ENCODE measurements at regions not wholly inside any gene's neighbourhood (a gene's known extent, or its start where the extent isn't known, plus 50 kb on each side); places are given as distances from the start of the nearest gene placed in this dataset.

- no peak overlapping the region for H2AFZ ChIP-seq (ENCODE audit: control insufficient read depth, low read depth, low read length)
- H3K36me3 ChIP-seq (ENCODE audit: control insufficient read depth in 2 of 2, insufficient read depth in 2 of 2, low read length in 1 of 2) = no peaks in the 10 kb centered on the region
- H3K4me1 ChIP-seq (ENCODE audit: control insufficient read depth, insufficient read depth, low read length) = no peaks in the 10 kb centered on the region
- ChIA-PET CTCF (no interaction called here), POLR2A (no interaction called here), SMC1A (ENCODE audit: uncharacterized antibody, unreplicated experiment) (no interaction called here), RAD21 (ENCODE audit: unreplicated experiment) (no interaction called here)
- in situ Hi-C loops (cut with MboI) = no loop called here
- H3K27me3 ChIP-seq (replicated peaks in 1 of 2; ENCODE audit: control insufficient read depth in 2 of 2, insufficient read depth in 2 of 2, low read length in 1 of 2) = no peaks in the 10 kb centered on the region; a peak in 1 of 4 replicates
- DNase-seq (ENCODE audit: low read depth, low spot score) = no peak
- intact Hi-C loops (cut with micrococcal nuclease; ENCODE audit: unreplicated experiment) = no loop called here
- no peaks in the 10 kb centered on the region for H3K9me3 ChIP-seq (replicated peaks; ENCODE audit: control insufficient read depth, insufficient read depth, low read length)
- no peak for ATAC-seq
- H3K4me3 ChIP-seq = no peak overlapping the region
- FAIRE-seq = no peak
- no TSS peak for BruUV-seq (replicated peaks)
- no peak overlapping the region for H3K4me2 ChIP-seq (ENCODE audit: control insufficient read depth, insufficient read depth)
- H3K79me2 ChIP-seq (ENCODE audit: control insufficient read depth, insufficient read depth, low read length) = no peaks in the 10 kb centered on the region
- no peak overlapping the region for H3K9ac ChIP-seq (ENCODE audit: control insufficient read depth, insufficient read depth, low read length)
- WGBS (ENCODE audit: insufficient coverage, insufficient replicate concordance, low lambda C conversion rate, missing lambda C conversion rate) = 35% methylated on average over 4 of the region's 4 CpGs
- no peaks in the 10 kb centered on the region for H4K20me1 ChIP-seq (ENCODE audit: control insufficient read depth, insufficient read depth)
- H3K27ac ChIP-seq (ENCODE audit: control insufficient read depth, insufficient read depth) = no peak overlapping the region
- TF ChIP-seq PKNOX1 (IDR thresholded peaks at IDR 0.05) = no peak
- no peak for TF ChIP-seq SIN3A (IDR thresholded peaks at IDR 0.05; ENCODE audit: low read depth, low read length)
- no peak for TF ChIP-seq NFYB (IDR thresholded peaks at IDR 0.05; ENCODE audit: insufficient read depth, low read depth, low read length)
- TF ChIP-seq EZH2 (IDR thresholded peaks at IDR 0.05; ENCODE audit: borderline replicate concordance, control insufficient read depth, low read depth, low read length) = no peak
- no peak for TF ChIP-seq MLLT1 (IDR thresholded peaks at IDR 0.05)
- no peak for TF ChIP-seq GATAD2B (conservative IDR thresholded peaks at IDR 0.05; ENCODE audit: low read depth)
- no peak for TF ChIP-seq EP300 (IDR thresholded peaks at IDR 0.05; ENCODE audit: borderline replicate concordance in 1 of 2, control insufficient read depth in 1 of 2, low read depth in 2 of 2, low read length in 2 of 2)
- TF ChIP-seq SKIL (IDR thresholded peaks at IDR 0.05; ENCODE audit: low read depth, poor library complexity, severe bottlenecking) = no peak
- no peak for TF ChIP-seq CHD2 (IDR thresholded peaks at IDR 0.05; ENCODE audit: borderline replicate concordance, low read depth, low read length)
- TF ChIP-seq ZBTB11 (CRISPR knock-in tag; IDR thresholded peaks at IDR 0.05) = no peak
- no peak for TF ChIP-seq KLF5 (IDR thresholded peaks at IDR 0.05; ENCODE audit: partially characterized antibody)
- TF ChIP-seq NR2F1 (conservative IDR thresholded peaks at IDR 0.05) = no peak
- TF ChIP-seq SIX5 (IDR thresholded peaks at IDR 0.05; ENCODE audit: low read depth, low read length, severe bottlenecking) = no peak
- no peak for TF ChIP-seq MAX (IDR thresholded peaks at IDR 0.05; ENCODE audit: low read depth, low read length)
- TF ChIP-seq HDGF (IDR thresholded peaks at IDR 0.05) = no peak
- TF ChIP-seq ZSCAN29 (IDR thresholded peaks at IDR 0.05) = no peak
- no peak for TF ChIP-seq TBL1XR1 (IDR thresholded peaks at IDR 0.05; ENCODE audit: low read depth, low read length)
- no peak for TF ChIP-seq IKZF2 (IDR thresholded peaks at IDR 0.05)
Observed at GRCh38 chr10:10788761-10789160, 228.9 kb upstream of the CELF2 start.
